Head of caudate nucleus (tissue), 42 donors: ENCODE measurements at regions not wholly inside any gene's neighbourhood (a gene's known extent, or its start where the extent isn't known, plus 50 kb on each side); places are given as distances from the start of the nearest gene placed in this dataset.
"Not testable (repeated sequence)": the region's sequence is repeated elsewhere in the genome, so short reads cannot be mapped to it uniquely, and the experiment has no call there.

ENCODE experiments used
- DNase-seq, 42 donors: peaks; one replicate each; pipeline versions ENCODE4 v3.0.0 to v3.0.0-alpha.2; 2020 to 2021; ENCODE audit warnings: mixed read lengths in 7 of 42
- intact Hi-C: fragments of 100-400 bp; cut with DNase I; formaldehyde crosslinking; loops from one replicate; pipeline ENCODE4 v1.15.0; 2022

DNA sequence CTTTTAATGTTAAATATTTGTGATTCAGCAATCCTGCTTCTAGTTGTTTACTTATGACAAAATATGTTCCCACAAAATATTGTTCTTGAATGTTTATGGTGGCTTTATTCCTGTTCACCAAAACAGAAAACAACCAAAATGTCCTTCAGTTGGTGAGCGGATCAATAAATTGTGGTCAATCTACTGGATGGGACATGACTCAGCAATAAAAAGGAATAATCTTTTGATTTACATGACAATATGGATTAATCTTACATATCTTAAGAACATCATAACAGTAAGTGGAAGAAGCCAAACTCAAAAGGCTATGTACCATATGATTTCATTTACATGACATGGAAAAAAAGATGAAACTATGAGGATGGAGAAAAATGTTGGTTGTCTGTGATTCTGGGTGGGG lies 691.3 kb upstream of the GHITM start:
- intact Hi-C loops, result no loop called here
- DNase-seq, result no peak

DNA sequence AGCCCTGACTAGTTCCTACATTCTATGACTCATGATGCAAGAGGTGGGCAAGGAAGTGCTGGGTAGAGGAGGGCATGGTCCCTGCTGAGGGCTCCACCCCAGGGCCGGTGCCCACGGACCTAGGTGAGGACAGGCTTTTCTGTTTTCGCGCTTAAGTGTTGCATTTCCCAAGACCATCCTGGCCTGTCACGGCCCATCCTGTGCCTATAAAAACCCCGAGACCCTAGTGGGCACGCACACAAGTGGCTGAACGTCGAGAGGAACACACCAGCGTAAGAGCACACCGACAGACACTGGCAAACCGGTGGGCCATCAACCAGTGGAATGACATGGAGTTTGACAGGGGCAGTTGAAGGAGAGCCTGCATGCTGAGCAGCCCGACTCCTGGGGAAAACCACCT lies 680.7 kb upstream of the GHITM start:
- intact Hi-C loops, result no loop called here
- no peak for DNase-seq

DNA sequence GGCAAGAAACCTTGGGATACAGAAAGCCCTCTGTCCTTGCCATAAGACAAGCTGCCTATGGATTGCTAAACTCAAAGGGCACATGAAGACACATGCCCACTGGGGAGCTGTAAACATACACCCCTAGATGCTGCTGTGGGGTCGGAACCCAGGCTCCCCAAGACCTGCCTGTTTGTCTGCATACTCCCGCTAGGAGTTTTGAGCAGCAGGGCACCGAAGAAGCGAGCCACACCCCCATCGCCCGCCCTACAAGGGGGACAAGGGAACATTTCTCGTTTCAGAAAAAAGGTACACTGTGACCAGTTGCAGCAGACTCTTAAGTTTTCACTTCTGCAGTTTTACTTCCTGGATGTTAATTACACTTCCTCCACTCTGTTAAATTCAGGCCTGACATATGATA lies 680.2 kb upstream of the GHITM start:
- intact Hi-C loops, result no loop called here
- DNase-seq, result no peak

DNA sequence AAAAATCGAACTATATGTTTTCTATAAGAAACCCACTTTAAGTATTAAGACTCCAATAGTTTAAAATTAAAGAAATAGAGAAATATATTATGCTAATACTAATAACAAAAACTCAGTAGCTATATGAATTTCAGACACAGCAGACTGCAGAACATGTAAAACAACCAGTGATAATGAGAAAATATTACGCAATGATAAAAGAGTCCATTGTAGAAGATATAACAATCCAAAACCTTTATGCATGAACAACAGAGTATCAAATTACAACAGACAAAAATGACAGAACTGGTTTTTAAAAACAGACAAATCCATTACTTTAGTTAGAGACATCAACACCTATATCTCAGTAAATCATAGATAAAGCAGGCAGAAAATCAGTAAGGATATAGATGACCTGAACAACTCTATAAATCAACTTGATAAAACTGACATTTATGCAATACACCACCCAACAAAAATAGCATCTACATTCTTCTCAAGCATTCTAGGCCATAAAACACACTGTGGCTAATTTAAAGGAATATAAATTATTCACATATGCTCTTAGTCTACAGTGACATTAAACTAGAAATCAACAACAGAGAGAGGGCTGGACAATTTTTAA lies 669.5 kb upstream of the GHITM start:
- intact Hi-C loops, result no loop called here
- DNase-seq, result no peak

- DNase-seq, result no peak
- intact Hi-C loops, result no loop called here
Measured at GRCh38 chr10:83476211-83476610, 663.1 kb upstream of the GHITM start.

GRCh38 chr10:83489161-83489560 lies 650.1 kb upstream of the GHITM start:
- intact Hi-C loops, result no loop called here
- DNase-seq, result no peak

DNA sequence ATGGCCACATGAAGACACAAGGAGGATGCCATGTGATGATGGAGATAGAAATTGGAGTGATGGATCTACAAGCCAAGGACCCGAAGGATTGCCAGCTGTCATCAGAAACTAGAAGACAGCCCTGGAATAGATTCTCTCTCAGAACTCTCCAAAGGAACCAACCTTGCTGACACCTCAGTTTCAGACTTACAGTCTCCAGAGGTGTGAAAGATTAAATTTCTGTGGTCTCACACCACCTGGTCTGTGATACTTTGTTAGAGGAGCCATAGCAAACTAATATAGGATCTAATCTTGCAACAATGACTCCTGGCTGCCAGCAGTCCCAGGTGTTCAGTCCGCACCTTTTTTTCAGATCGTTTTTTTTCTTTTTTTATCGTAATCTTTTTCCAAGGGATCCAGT lies 647.3 kb upstream of the GHITM start:
- DNase-seq, result no peak
- intact Hi-C loops, result no loop called here

- DNase-seq, result no peak
- intact Hi-C loops, result no loop called here
Measured at GRCh38 chr10:83512681-83513080, 626.6 kb upstream of the GHITM start.

GRCh38 chr10:83515001-83515400 lies 624.3 kb upstream of the GHITM start:
- intact Hi-C loops, result no loop called here
- DNase-seq, result no peak

DNA sequence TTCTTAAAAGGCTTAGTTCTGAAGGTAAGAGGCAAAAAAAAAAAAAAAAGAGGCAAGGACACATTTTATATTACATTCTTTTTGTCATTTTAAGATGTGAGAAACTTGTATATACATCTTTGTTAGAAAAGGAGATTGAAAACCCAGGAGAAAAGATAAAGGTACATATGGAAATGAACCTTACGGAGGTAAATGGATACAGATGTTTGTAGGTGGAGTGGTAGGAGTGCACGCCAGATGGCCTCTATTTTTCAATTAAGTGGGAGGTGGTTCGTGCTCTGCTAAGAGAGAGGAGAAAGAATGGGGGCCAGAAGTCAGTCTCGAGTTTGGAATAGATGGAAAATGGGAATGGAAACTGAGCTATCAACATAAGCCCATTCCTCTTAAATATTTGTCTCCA lies 622.5 kb upstream of the GHITM start:
- intact Hi-C loops, result no loop called here
- DNase-seq, result no peak

DNA sequence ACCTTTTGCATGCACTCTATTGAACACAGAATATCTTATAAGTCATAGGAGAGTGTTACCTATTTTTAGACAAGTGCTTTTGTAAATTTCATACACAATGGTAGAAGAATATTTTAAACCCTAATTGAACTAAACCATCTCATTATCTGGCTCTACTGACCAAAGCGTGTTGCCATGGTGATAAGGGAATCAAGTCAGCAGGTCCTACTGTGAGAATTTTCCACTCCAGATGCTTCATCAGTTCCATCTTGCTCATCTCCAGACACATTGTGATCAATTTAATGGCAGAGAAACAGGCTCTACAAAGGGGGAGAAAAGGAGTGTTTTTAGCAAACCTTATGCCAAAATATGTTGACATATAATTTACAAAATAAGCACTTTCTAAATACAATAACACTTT lies 621.9 kb upstream of the GHITM start:
- no peak for DNase-seq
- intact Hi-C loops, result no loop called here

DNA sequence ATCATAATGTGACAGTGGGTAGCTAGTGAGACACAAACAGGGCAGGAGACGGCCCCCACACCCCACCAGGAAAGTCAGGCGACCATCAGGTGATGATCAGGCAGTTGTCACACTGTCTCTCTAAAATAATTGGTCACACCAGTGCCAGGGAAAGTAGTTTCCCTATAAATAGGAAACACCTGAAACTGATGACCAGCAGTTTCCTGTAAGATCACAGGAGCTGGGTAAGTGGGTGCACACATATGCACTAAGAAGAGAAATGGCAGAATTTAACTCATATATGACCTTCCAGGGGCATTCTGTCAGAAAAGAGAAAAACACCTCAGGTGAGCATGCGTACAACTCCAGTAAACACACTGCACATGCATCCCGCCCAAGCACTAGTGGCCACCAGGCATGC lies 620.5 kb upstream of the GHITM start:
- no peak for DNase-seq
- intact Hi-C loops, result no loop called here

- DNase-seq, intact Hi-C loops: not testable (repeated sequence)
Measured at GRCh38 chr10:83520386-83520785, 618.9 kb upstream of the GHITM start.

DNA sequence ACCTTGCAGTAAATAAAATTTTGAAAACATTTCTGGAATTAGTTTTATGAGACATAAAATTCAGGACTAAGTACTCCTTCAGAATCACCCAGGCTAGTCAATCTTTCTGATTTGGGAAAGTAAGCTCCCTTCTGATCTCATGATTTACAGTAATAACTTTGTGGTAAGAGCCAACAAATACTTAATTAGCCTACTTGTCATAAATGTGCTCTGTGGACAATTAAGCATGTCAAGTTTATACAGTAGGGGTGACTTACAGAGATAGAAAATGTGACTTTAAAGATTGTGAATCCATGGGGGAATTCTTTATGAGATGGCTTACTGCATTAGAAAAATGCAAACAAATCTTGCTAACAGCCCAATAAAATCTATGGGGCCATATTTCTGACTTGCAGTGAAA lies 616.9 kb upstream of the GHITM start:
- intact Hi-C loops, result no loop called here
- no peak for DNase-seq

DNA sequence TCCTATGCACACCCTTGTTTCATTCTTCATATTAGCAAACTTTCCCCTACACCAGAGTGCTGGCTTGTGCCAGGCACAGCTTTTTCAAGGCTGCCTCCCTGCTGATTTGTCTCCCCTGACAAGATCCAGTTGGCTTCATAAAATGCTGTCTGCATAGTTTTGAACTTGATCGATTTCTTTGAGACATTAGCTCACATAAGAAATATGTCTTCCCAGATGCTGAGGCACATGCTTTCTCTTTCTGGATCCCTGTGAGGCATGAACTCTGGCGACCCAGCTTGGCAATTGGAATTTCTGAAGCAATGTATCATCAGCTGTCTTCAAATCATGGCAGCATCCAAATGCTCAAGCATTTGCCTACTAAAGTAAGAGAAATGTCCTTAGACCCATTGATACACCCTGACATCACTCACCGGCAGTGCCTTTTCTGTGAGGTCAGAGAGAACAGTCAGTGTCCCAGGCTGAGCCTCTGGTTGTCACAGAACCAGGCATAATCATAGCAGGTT lies 616.4 kb upstream of the GHITM start:
- DNase-seq, result no peak
- intact Hi-C loops, result no loop called here

DNA sequence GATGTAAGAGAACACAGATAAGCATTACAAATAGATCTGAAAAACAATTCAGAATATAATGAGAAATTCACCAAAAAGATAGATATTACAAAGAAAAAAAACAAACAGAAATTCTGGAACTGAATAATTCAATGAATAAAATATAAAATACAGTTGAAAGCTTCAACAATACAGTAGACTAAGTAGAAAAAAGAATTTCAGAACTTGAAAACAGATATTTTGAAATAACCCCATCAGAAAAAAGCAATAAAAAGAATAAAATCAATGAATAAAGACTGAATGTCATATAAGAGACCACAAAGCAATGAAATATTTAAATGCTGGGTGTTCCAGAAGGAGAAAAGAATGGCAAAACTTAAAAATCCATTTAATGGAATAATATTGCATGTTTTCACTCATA lies 611.4 kb upstream of the GHITM start:
- DNase-seq, result no peak
- intact Hi-C loops, result no loop called here

- intact Hi-C loops, result no loop called here
- no peak for DNase-seq
Measured at GRCh38 chr10:83533290-83533689, 606.0 kb upstream of the GHITM start.

GRCh38 chr10:83536426-83536825 lies 602.9 kb upstream of the GHITM start:
- DNase-seq, result no peak
- intact Hi-C loops, result no loop called here

DNA sequence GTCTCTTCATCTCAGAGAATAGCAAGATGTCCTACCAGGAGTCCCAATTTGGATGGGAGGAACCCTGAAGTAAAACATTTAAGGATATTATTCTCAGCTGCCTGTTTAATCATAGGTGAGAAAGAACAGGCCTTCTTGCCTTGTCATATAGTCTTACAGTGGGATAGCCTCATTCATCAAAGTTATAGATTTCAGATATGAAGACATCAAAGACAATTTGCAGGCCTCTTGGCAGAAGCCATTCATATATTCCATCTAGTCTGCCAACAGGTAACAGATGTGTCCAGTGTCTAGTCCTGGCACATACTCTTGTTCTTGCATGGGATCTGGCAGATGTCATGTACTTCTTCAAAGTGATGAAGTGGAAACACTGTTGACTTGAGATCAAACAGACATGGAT lies 601.3 kb upstream of the GHITM start:
- intact Hi-C loops, result no loop called here
- DNase-seq, result no peak

DNA sequence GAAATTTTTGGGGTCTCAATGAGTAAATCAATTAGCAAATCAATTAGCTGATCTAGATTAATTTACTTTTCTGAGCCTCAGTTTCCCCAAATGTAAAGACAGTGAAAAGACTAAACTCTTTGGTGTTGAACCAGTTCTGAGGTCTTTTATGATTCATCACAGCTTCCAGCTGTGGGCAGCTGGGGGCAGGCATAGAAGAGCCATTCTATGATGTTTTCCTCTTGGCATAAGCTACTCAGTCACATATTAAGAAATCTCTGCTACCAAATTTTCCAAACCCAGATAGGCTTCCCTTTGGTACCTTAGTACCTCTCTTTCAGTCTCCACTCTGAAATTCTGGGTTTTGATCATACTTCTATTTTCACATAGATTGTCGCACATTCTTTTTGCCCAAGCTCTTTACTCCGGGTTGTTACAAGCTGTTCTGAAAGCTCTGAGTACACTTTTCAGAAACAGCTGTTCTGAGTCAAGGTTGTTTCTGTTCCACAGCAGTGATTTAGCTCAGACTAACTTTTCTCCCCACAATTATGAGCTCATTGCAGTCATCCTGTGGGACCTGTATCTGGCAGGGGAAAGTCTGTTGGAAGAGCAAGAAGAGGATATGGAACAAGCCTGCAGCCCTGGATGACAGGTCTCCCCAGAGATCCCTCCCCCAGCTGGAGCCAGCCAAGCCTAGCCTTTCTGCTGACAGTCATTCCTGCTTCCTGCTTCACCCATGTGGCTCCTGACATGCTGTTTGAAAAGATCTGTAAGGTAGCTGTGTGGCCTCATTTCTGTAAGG lies 599.6 kb upstream of the GHITM start:
- DNase-seq, result peak in 3 of 42 donors; percentile 10 to 26 (median 21)
- intact Hi-C loops, result no loop called here

- intact Hi-C loops, result no loop called here
- DNase-seq, result no peak
Measured at GRCh38 chr10:83541046-83541445, 598.3 kb upstream of the GHITM start.
